BLaER1 treated with 17β-estradiol and CSF1 and Interleukin-3, amounts not matched to agents 10 nM and 100 nM (cell line): ENCODE measurements at regions not wholly inside any gene's neighbourhood (a gene's known extent, or its start where the extent isn't known, plus 50 kb on each side); places are given as distances from the start of the nearest gene placed in this dataset.

Experiments
- H3K27ac ChIP-seq, 11 experiments: shearing (Covaris generic); formaldehyde crosslinking; 2 replicates each; pipeline ENCODE4 v1.8.1; 2022
- H3K27me3 ChIP-seq, 11 experiments: shearing (Covaris generic); formaldehyde crosslinking; 2 replicates each; pipeline ENCODE4 v1.8.1; 2022
- H3K36me3 ChIP-seq, 11 experiments: shearing (Covaris generic); formaldehyde crosslinking; 2 replicates each; pipeline ENCODE4 v1.8.1; 2022
- H3K4me1 ChIP-seq, 10 experiments: shearing (Covaris generic); formaldehyde crosslinking; 2 replicates each; pipeline ENCODE4 v1.8.1; 2022
- H3K4me2 ChIP-seq, 11 experiments: shearing (Covaris generic); formaldehyde crosslinking; 2 replicates each; pipeline ENCODE4 v1.8.1; 2022
- H3K4me3 ChIP-seq, 10 experiments: shearing (Covaris generic); formaldehyde crosslinking; 2 replicates each; pipeline ENCODE4 v1.8.1; 2022
- H3K9ac ChIP-seq, 11 experiments: shearing (Covaris generic); formaldehyde crosslinking; 2 replicates each; pipeline ENCODE4 v1.8.1; 2022
- H3K9me3 ChIP-seq, 11 experiments: shearing (Covaris generic); formaldehyde crosslinking; replicated peaks in 1 of 11; 2 replicates each; pipeline ENCODE4 v1.8.1; 2022
- H4K20me1 ChIP-seq, 11 experiments: shearing (Covaris generic); formaldehyde crosslinking; 2 replicates each; pipeline ENCODE4 v1.8.1; 2022
- Cebpa-rat ChIP-seq, 11 experiments: shearing (Covaris generic); IDR thresholded peaks; 2 replicates each; pipeline ENCODE4 v1.8.1; 2022

- Histone ChIP-seq H3K27ac (no peak overlapping the region), H4K20me1 (no peaks in the 10 kb centered on the region), H3K4me1 (no peaks in the 10 kb centered on the region), H3K9me3 (no peaks in the 10 kb centered on the region), H3K4me2 (no peak overlapping the region), H3K4me3 (no peak overlapping the region), H3K9ac (no peak overlapping the region), H3K27me3 (no peaks in the 10 kb centered on the region), H3K36me3 (no peaks in the 10 kb centered on the region)
- TF ChIP-seq Cebpa-rat (IDR thresholded peaks at IDR 0.05): no peak
Observed at GRCh38 chr2:183996825-183997793, 601.2 kb upstream of the ZNF804A start.

- no peak overlapping the region for H3K4me3 ChIP-seq
- H3K4me2 ChIP-seq: no peak overlapping the region
- H3K27me3 ChIP-seq: no peaks in the 10 kb centered on the region
- no peaks in the 10 kb centered on the region for H3K4me1 ChIP-seq
- no peak for TF ChIP-seq Cebpa-rat (IDR thresholded peaks at IDR 0.05)
- no peak overlapping the region for H3K9ac ChIP-seq
- H3K36me3 ChIP-seq: no peaks in the 10 kb centered on the region
- H4K20me1 ChIP-seq: no peaks in the 10 kb centered on the region
- H3K27ac ChIP-seq: no peak overlapping the region
- no peaks in the 10 kb centered on the region for H3K9me3 ChIP-seq
Observed at GRCh38 chr2:183998041-183998796, 600.1 kb upstream of the ZNF804A start.

- no peaks in the 10 kb centered on the region for H4K20me1 ChIP-seq
- H3K4me3 ChIP-seq: no peak overlapping the region
- H3K4me2 ChIP-seq: no peak overlapping the region
- H3K9ac ChIP-seq: no peak overlapping the region
- H3K4me1 ChIP-seq: no peaks in the 10 kb centered on the region
- TF ChIP-seq Cebpa-rat (IDR thresholded peaks at IDR 0.05): no peak
- no peaks in the 10 kb centered on the region for H3K36me3 ChIP-seq
- no peaks in the 10 kb centered on the region for H3K9me3 ChIP-seq
- H3K27ac ChIP-seq: no peak overlapping the region
- no peaks in the 10 kb centered on the region for H3K27me3 ChIP-seq
Observed at GRCh38 chr2:183998797-183999190, 599.5 kb upstream of the ZNF804A start.

GRCh38 chr2:184004289-184004947 is 593.9 kb upstream of the ZNF804A start:
- TF ChIP-seq Cebpa-rat (IDR thresholded peaks at IDR 0.05): no peak
- H4K20me1 ChIP-seq: no peaks in the 10 kb centered on the region
- H3K4me2 ChIP-seq: no peak overlapping the region
- no peak overlapping the region for H3K9ac ChIP-seq
- no peak overlapping the region for H3K27ac ChIP-seq
- H3K9me3 ChIP-seq: no peaks in the 10 kb centered on the region
- no peaks in the 10 kb centered on the region for H3K36me3 ChIP-seq
- H3K4me3 ChIP-seq: no peak overlapping the region
- H3K27me3 ChIP-seq: no peaks in the 10 kb centered on the region
- H3K4me1 ChIP-seq: no peaks in the 10 kb centered on the region

GRCh38 chr2:184004948-184005672 is 593.2 kb upstream of the ZNF804A start:
- H3K4me1 ChIP-seq: no peaks in the 10 kb centered on the region
- no peak overlapping the region for H3K27ac ChIP-seq
- no peaks in the 10 kb centered on the region for H3K27me3 ChIP-seq
- no peaks in the 10 kb centered on the region for H3K36me3 ChIP-seq
- no peak overlapping the region for H3K4me2 ChIP-seq
- H3K9me3 ChIP-seq: no peaks in the 10 kb centered on the region
- H3K9ac ChIP-seq: no peak overlapping the region
- TF ChIP-seq Cebpa-rat (IDR thresholded peaks at IDR 0.05): no peak
- no peaks in the 10 kb centered on the region for H4K20me1 ChIP-seq
- H3K4me3 ChIP-seq: no peak overlapping the region

- H4K20me1 ChIP-seq: no peaks in the 10 kb centered on the region
- no peak overlapping the region for H3K27ac ChIP-seq
- no peak overlapping the region for H3K4me3 ChIP-seq
- no peaks in the 10 kb centered on the region for H3K4me1 ChIP-seq
- TF ChIP-seq Cebpa-rat (IDR thresholded peaks at IDR 0.05): no peak
- H3K27me3 ChIP-seq: no peaks in the 10 kb centered on the region
- H3K4me2 ChIP-seq: no peak overlapping the region
- H3K9ac ChIP-seq: no peak overlapping the region
- no peaks in the 10 kb centered on the region for H3K36me3 ChIP-seq
- no peaks in the 10 kb centered on the region for H3K9me3 ChIP-seq
Observed at GRCh38 chr2:184006998-184007397, 591.3 kb upstream of the ZNF804A start.

GRCh38 chr2:184026961-184027360 is 571.4 kb upstream of the ZNF804A start:
- H3K36me3 ChIP-seq: no peaks in the 10 kb centered on the region
- no peak overlapping the region for H3K27ac ChIP-seq
- H3K4me3 ChIP-seq: no peak overlapping the region
- no peaks in the 10 kb centered on the region for H3K4me1 ChIP-seq
- no peaks in the 10 kb centered on the region for H4K20me1 ChIP-seq
- no peak overlapping the region for H3K4me2 ChIP-seq
- no peaks in the 10 kb centered on the region for H3K9me3 ChIP-seq
- H3K27me3 ChIP-seq: no peaks in the 10 kb centered on the region
- H3K9ac ChIP-seq: no peak overlapping the region
- no peak for TF ChIP-seq Cebpa-rat (IDR thresholded peaks at IDR 0.05)

- TF ChIP-seq Cebpa-rat (IDR thresholded peaks at IDR 0.05): no peak
- Histone ChIP-seq H3K36me3 (no peaks in the 10 kb centered on the region), H3K4me2 (no peak overlapping the region), H3K9me3 (no peaks in the 10 kb centered on the region), H3K27ac (no peak overlapping the region), H3K4me1 (no peaks in the 10 kb centered on the region), H4K20me1 (no peaks in the 10 kb centered on the region), H3K27me3 (no peaks in the 10 kb centered on the region), H3K9ac (no peak overlapping the region), H3K4me3 (no peak overlapping the region)
Observed at GRCh38 chr2:184030245-184030644, 568.1 kb upstream of the ZNF804A start.

- H4K20me1 ChIP-seq: no peaks in the 10 kb centered on the region
- no peaks in the 10 kb centered on the region for H3K27me3 ChIP-seq
- no peak overlapping the region for H3K9ac ChIP-seq
- H3K4me3 ChIP-seq: no peak overlapping the region
- no peaks in the 10 kb centered on the region for H3K9me3 ChIP-seq
- no peaks in the 10 kb centered on the region for H3K36me3 ChIP-seq
- no peaks in the 10 kb centered on the region for H3K4me1 ChIP-seq
- TF ChIP-seq Cebpa-rat (IDR thresholded peaks at IDR 0.05): no peak
- no peak overlapping the region for H3K4me2 ChIP-seq
- H3K27ac ChIP-seq: no peak overlapping the region
Observed at GRCh38 chr2:184030989-184031388, 567.3 kb upstream of the ZNF804A start.
